Urinary bladder (tissue), 3 donors: ENCODE measurements at regions not wholly inside any gene's neighbourhood (a gene's known extent, or its start where the extent isn't known, plus 50 kb on each side); places are given as distances from the start of the nearest gene placed in this dataset.

ENCODE experiments used
- DNase-seq: peaks from one replicate; pipeline ENCODE4 v3.0.0-alpha.2; 2015; ENCODE audit errors: extremely low spot score
- H3K27ac ChIP-seq: one replicate; pipeline ENCODE4 v1.5.1; 2013; ENCODE audit warnings: low read depth, mild to moderate bottlenecking, moderate library complexity
- H3K36me3 ChIP-seq: one replicate; pipeline ENCODE4 v1.6.1; 2013; ENCODE audit warnings: mild to moderate bottlenecking, moderate library complexity; ENCODE audit not compliant: insufficient read depth
- H3K4me1 ChIP-seq: one replicate; pipeline ENCODE4 v1.6.1; 2013; ENCODE audit warnings: mild to moderate bottlenecking, moderate library complexity; ENCODE audit not compliant: insufficient read depth
- H3K4me3 ChIP-seq: one replicate; pipeline ENCODE4 v1.5.1; 2013; ENCODE audit warnings: low read depth, low read length
- WGBS: extraction: QIAGEN DNeasy Blood & Tissue Kit; methylation state at CpG from one replicate; pipeline ENCODE4 v1.1.7; 2013; 5-methylcytosine and 5-hydroxymethylcytosine counted together
- donor health status: healthy with polysubstance abuse.
- donor health status: healthy.

DNA sequence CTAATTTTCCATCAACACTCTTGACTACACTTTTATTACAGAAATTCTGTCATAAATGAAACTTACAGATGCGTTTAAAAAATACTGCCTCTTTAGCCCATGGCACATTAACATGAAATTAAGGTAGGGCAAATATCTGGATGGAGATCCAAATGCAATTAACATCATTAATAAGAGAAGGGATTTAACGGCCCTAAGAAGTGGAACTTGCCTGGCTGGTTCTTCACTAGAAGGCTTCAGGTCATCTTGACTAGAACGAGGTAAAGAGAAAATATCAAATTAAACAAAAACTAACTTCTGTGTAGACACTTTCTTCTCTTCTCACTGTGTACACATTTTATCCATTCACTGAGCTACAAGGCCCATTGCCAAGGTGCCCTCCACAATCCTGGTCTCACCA, 1093.4 kb downstream of the EFNB2 start:
- no peak overlapping the region for H3K27ac ChIP-seq
- DNase-seq, result no peak
- no peak overlapping the region for H3K4me3 ChIP-seq
- H3K4me1 ChIP-seq, result no peaks in the 10 kb centered on the region
- no peaks in the 10 kb centered on the region for H3K36me3 ChIP-seq
- 70% methylated on average over 3 of the region's 3 CpGs for WGBS

DNA sequence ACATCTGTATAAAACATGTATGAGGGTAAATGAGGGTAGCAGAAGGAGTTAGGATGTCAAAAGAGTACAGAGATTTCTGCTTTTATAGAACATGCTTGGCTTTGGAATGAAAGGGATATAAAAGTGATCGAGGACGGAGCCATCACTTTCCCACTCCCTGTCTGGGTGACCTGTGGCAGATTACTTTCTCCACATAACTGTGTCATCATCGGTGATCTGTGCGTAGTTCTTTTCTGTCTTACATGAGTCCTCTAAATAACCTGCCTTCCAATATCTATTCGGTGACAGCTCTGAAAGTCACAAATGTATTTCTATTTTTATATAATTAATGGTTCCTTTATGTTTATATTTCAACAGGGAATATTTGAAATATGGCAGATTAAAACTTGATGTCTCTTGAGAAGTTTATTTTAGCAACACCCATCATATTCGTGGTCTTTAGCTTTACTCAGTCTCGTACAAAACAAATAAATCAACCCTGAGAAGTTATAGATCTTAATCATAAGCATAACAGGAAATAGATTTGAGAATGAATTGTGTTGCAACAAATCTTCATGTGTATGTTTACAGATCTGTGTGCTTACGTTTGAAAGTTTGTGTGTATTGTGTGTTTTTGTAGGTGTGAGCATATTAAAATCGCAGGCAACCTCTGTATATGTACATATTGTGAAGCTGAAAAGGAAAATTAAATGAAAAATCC, 1094.3 kb downstream of the EFNB2 start:
- H3K36me3 ChIP-seq, result no peaks in the 10 kb centered on the region
- WGBS, result 54% methylated on average over 9 of the region's 9 CpGs
- no peak overlapping the region for H3K27ac ChIP-seq
- no peak for DNase-seq
- H3K4me1 ChIP-seq, result no peaks in the 10 kb centered on the region
- H3K4me3 ChIP-seq, result no peak overlapping the region

DNA sequence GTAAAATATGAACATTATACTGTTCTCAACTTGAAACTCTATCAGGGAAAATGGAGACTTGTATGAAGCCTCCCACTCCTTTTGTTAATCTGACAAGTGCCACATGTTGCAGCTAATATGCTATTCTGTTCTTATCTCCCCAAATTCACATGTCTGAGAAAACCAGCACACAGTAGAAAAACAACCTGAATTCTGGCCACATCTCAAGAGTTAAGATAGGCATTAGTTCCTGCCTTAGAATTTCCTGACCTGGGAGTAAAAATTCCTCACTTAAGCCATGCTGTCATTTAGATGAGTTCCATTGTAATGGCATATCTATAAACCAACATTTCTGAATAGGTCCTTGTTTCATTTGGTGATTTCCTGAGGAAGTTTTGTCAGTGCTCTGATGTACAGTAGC, 1098.5 kb downstream of the EFNB2 start:
- Histone ChIP-seq H3K4me1 (no peaks in the 10 kb centered on the region), H3K36me3 (no peaks in the 10 kb centered on the region)
- DNase-seq, result peak; percentile 37

DNA sequence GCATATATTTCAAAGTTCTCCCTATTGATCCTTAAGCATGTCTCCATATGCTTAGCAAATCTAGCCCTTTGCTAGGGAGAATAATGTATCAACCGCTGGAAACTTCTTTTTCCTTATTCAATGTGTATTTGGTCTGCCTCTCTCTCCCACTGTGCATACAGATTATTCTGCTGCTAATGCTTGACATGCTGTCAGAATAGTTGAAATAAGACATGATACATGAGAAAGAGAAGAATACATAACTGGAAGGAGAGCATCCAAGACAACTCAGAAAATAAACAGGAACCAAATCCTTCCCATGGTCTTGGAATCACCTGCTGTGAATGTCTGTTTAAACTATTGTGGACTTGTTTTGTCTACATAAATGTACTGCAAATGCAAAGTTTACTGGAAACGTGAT, 1103.0 kb downstream of the EFNB2 start:
- no peaks in the 10 kb centered on the region for H3K4me1 ChIP-seq
- H3K27ac ChIP-seq, result no peak overlapping the region
- WGBS, result 82% methylated on average over 2 of the region's 2 CpGs
- no peak overlapping the region for H3K4me3 ChIP-seq
- no peak for DNase-seq
- no peaks in the 10 kb centered on the region for H3K36me3 ChIP-seq

More for the DNA sequence above, 1098.5 kb downstream of the EFNB2 start:
- Histone ChIP-seq H3K27ac (no peak overlapping the region), H3K4me3 (no peak overlapping the region)

DNA sequence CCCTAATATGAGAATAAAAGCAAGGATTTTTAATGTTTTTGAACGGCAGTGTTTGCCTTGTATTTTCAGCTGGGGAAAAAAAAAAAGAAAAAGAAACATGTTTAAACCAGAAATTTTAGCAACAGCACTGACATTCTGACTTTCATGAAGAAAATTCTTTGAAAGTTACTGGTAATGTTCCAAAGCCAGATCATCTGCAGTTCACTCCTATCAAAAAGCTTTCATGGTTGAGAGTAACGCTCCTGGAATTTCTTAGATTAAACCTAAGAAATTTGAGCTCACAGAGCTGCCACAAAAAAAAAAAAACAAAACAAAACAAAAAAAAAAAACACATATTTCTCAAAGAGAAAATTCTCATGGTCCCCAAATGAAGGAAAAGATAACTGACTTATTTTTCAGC, 1106.7 kb downstream of the EFNB2 start:
- Histone ChIP-seq H3K27ac (no peak overlapping the region), H3K36me3 (no peaks in the 10 kb centered on the region), H3K4me3 (no peak overlapping the region), H3K4me1 (no peaks in the 10 kb centered on the region)
- DNase-seq, result no peak
- WGBS, result 72% methylated on average over 2 of the region's 2 CpGs

DNA sequence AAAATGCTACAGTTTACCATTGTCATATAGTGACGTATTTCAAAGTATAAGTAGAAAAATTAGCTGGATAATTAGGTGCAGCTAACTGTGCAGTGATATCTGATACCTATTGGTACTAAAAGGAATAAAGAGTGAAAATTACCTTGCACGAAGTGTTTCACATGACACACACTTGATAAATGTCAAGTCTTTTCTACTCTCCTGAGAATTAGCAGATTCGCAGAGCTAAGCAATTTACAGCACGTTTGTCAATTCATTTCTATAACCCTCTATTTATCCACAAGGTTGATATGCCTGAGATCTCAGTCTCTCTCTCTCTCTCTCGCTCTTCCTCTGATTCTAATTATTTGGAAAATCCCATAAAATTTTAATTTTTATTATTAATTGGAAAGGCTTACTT, 1109.0 kb downstream of the EFNB2 start:
- Histone ChIP-seq H3K36me3 (no peaks in the 10 kb centered on the region), H3K4me3 (no peak overlapping the region), H3K4me1 (no peaks in the 10 kb centered on the region), H3K27ac (no peak overlapping the region)
- no peak for DNase-seq
- 86% methylated on average over 5 of the region's 5 CpGs for WGBS

DNA sequence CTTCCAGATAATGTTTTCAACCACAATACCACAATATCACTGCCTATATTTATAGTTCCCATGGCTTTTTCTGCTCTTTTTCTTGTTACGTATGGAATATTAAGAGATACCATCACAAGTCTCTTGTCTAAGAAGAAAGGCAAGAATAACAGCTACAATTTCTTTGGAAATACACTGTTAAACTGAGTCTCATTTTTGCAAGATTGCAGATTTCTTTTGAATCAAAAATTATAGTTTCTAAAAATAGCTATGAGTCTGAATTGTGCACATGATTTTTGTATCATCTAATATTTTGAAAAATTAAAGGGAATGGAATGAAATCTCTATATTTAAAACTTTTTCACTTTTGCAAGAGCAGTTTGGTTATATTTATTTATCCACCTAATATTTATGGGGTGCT, 1120.8 kb downstream of the EFNB2 start:
- no peak for DNase-seq
- Histone ChIP-seq H3K27ac (no peak overlapping the region), H3K36me3 (no peaks in the 10 kb centered on the region), H3K4me1 (no peaks in the 10 kb centered on the region), H3K4me3 (no peak overlapping the region)
- 86% methylated on average over 1 of the region's 1 CpG for WGBS

DNA sequence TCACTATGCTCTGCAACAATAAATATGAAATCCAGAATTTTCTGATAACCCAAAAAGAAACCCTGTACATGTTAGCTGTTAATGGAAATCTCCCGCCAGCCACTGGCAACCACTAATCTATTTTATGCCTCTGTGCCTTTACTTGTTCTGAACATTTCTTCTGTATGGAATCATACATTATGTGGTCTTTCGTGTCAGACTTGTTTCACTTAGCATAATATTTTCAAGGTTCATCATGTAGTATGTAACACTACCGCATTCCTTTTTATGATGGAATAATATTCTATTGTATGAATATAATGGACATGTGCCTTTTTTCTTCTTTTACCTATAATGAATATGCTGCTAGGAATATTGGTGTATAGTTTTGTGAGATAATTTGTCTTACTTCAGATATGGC, 1123.3 kb downstream of the EFNB2 start:
- DNase-seq, result no peak
- Histone ChIP-seq H3K4me3 (no peak overlapping the region), H3K27ac (no peak overlapping the region), H3K4me1 (no peaks in the 10 kb centered on the region), H3K36me3 (no peaks in the 10 kb centered on the region)
- 97% methylated on average over 3 of the region's 3 CpGs for WGBS

DNA sequence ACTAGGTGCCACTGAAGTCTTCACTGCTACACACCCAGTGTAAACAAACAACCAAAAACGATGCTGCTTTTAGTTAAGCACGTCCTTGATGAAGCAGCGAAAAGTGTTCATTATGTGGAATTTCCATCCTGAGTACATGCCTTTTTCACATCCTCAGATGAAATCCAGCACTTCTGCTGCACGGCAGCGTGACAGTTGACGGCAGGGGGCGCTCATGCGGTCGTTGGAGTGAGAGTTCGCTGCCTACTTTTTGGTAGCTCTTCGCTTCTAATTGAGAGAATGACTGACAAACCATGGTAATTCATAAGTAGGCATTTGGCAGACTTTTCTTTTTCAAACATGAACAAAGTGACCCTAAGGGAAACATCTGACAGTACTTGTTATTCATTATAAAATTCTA, 1124.9 kb downstream of the EFNB2 start:
- Histone ChIP-seq H3K27ac (no peak overlapping the region), H3K36me3 (no peaks in the 10 kb centered on the region), H3K4me1 (no peaks in the 10 kb centered on the region), H3K4me3 (no peak overlapping the region)
- 48% methylated on average over 11 of the region's 11 CpGs for WGBS
- no peak for DNase-seq

DNA sequence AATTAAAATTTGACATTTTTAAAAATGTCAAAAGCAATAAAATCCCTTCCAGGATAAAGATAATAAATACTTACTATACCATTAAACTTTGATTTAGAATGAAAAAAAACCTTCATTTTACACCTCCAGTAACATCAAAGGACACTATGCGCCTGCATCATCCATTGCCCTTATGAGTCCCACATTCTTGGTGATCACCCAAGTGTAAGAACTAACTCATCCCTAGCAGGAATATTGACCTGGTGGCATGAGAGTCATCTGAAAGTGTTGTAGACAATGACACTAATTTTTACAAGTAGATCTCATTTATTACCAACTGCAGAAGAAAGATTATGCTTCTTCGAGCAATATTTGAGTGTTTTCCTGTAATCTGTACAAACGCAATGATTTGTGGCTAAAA, 1128.9 kb downstream of the EFNB2 start:
- no peak for DNase-seq
- Histone ChIP-seq H3K4me1 (no peaks in the 10 kb centered on the region), H3K4me3 (no peak overlapping the region), H3K27ac (no peak overlapping the region), H3K36me3 (no peaks in the 10 kb centered on the region)
- 87% methylated on average over 3 of the region's 3 CpGs for WGBS

DNA sequence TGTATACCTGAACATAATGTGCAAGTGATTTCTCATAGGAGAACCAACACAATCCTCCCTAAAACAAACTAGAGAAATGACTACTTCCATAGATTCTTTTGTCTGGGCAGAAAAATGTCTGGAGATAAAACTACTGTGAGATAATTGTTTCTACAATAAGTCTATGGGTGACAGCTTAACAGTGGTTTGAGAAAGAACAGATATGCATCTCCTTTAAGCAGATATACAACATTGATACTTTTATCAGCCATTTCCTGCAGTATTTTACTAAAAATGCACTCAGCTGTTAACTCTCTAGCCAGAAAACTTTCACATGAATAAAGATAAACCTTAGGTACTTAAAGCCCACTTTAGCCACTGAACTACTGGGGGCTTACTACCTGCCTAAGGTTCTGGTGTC, 1132.4 kb downstream of the EFNB2 start:
- DNase-seq, result no peak
- H3K27ac ChIP-seq, result no peak overlapping the region
- no peaks in the 10 kb centered on the region for H3K36me3 ChIP-seq
- no peaks in the 10 kb centered on the region for H3K4me1 ChIP-seq
- no peak overlapping the region for H3K4me3 ChIP-seq

DNA sequence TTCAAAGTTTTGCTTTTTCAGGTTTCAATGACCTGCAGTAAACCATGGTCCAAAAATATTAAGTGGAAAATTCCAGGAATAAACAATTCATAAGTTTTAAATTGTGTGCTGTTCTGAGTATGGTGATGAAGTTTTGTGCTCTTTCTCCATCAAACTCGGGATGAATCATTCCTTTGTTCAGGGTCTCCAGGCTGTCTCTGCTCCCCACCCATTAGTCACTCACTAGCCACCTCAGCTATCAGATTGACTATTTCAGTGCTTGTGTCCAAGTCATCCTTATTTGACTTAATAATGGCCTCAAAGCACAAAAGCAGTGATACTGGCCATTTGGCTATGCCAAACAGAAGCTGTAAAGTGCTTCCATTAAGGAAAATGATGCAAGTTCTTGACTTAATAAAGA, 1140.4 kb downstream of the EFNB2 start:
- 79% methylated on average over 1 of the region's 1 CpG for WGBS
- Histone ChIP-seq H3K36me3 (no peaks in the 10 kb centered on the region), H3K4me1 (no peaks in the 10 kb centered on the region), H3K27ac (no peak overlapping the region), H3K4me3 (no peak overlapping the region)
- no peak for DNase-seq

DNA sequence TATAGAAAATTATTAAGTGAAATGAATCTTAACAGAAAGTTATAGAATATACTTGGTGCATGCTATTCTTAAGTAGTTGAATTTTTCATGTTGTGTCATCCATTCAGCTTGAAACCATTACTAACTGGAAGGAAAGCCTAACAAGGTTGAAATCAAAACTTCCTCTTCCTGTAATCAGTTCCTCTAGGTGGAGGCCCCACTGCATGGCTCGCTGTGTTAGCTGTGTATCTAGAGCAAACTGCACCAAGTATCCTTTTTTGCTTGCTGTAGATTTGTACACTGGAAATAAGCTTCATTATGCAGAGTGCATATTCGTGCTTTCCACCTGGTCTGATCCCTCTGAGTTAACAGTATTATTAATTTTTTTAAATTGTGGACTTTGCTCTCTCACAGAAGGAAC, 1146.1 kb downstream of the EFNB2 start:
- Histone ChIP-seq H3K27ac (no peak overlapping the region), H3K4me1 (no peaks in the 10 kb centered on the region), H3K36me3 (no peaks in the 10 kb centered on the region), H3K4me3 (no peak overlapping the region)
- 75% methylated on average over 2 of the region's 2 CpGs for WGBS
- DNase-seq, result no peak

DNA sequence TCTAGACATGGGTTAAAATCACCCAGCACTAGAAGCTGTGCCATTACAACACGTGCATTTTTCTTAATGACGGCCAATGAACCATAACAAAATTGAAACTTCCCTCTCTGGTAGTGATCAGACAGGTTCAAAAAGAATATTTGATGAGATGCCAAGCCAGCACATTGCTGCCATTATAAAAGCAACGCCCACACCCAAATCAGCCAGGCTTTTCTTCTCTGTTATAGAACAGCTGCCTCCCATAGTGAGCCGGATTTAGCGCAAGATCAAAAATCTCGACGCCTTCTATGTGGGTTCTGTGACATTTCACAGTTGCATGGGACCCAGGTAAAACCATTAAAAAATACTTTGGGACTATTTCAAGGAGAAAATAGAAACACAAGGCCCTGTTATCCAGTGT, 1158.0 kb downstream of the EFNB2 start:
- H3K36me3 ChIP-seq, result no peaks in the 10 kb centered on the region
- H3K27ac ChIP-seq, result no peak overlapping the region
- no peak for DNase-seq
- 88% methylated on average over 7 of the region's 7 CpGs for WGBS
- no peaks in the 10 kb centered on the region for H3K4me1 ChIP-seq
- no peak overlapping the region for H3K4me3 ChIP-seq

DNA sequence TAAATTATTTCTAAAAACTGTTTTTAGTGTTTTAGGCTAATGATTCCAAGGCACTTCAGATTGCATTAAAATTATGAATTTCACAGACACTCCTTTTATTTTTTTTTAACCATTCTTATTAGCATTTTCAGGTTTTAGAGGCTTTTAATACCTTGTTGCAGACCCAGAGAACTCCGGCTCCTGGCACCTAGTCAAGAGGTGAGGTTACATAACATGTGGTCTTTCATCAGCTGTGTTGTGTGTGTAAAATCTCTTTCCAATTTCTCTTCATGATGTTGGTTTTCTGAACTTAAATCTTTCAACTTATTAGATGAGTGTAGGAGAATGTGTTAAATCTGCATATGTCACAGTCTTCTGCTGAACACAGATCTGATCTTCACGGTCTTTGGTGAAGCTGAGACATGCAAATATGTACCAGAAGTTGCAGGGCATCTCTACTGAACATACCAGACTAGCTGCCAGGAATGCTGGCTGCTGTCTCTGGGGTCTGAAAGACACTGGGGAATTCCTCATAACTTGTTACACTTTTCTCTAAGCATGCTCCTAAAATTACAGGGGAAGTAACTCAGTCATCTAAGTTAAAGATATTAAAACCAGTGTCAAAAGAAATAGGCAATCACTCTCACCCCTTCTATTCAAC, 1165.3 kb downstream of the EFNB2 start:
- Histone ChIP-seq H3K27ac (no peak overlapping the region), H3K36me3 (no peaks in the 10 kb centered on the region), H3K4me1 (no peaks in the 10 kb centered on the region), H3K4me3 (no peak overlapping the region)
- DNase-seq, result no peak
- WGBS, result 42% methylated on average over 2 of the region's 2 CpGs
